ENCODE measurements at regions not wholly inside any gene's neighbourhood (a gene's known extent, or its start where the extent isn't known, plus 50 kb on each side); places are given as distances from the start of the nearest gene placed in this dataset.
"Not testable (repeated sequence)": the region's sequence is repeated elsewhere in the genome, so short reads cannot be mapped to it uniquely, and the experiment has no call there.

DNA sequence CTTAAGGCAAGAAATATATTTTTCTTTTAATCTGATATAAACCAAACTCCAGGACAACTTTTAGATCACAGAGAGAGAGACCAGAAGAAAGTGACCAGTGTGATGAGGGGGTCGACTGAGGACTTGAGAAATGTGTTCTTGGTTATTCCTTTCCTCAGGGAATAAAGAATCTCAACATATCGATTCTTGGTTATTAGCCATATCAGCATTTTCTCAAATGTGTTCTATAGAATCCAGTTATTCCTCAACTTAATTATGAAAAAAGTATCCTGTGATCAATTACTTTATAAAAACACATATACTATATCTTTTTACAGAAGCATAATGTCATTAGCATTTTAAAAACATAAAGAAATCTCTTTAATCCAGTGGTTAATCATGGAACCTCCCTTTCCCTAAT is 222.1 kb upstream of the FAM3C start:
- no peak for DNase-seq

DNA sequence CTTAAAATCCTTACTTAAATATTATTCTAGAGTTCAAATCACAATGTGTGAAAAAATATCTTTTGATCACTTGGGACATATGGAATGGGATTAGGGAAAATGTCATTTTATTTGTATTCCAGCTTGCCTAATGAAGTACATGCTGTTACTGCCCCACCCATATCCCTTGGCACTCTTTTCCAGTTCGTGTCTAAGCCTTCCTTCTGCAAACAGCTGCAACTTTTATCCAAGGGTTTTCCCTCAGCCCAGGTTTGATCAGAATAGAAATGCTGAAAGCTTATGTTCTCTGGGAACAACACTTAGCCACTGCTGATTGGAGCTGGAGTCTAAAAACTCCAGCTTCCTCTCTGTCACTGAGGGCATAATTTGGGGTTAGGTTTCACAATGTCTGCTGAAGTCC is 214.1 kb upstream of the FAM3C start:
- no peak for DNase-seq

DNA sequence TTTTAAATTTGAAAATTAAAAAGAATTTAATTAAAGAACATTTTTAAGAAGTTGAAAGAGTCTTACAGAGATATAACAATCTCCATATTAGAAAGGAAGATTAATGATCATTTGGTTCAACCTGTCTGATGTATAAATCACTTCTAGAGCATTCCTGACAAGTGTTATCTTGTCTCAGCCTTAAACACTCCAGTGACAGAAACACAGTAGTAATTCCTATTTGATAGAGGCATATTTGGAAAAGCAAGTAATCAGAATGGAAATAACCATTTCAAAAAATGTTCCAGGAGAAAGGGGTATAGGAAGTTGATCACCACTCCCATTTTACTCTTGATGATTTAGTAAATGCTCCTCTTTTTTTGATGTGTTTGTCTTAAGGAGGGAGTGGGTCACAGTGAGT is 213.1 kb upstream of the FAM3C start:
- no peak for DNase-seq

DNA sequence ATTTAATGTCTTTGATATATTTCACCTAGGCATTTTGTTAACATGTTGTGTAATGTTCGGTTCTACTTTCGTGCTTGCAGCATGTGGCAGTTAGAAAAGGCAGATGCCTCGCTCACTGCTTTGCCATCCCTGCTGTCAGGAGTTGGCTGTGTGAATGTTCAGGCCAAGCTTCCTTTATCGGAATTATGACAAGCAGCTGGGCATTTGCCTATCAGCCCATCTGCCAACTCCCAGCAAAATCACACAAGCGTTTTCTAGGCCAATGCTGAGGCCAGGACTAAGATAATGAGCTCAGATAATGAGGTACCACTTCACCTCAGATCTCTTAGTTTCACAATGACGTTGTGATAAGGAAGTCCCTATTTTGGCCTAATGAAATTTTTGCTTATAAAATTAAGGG is 212.7 kb upstream of the FAM3C start:
- DNase-seq, result no peak

DNA sequence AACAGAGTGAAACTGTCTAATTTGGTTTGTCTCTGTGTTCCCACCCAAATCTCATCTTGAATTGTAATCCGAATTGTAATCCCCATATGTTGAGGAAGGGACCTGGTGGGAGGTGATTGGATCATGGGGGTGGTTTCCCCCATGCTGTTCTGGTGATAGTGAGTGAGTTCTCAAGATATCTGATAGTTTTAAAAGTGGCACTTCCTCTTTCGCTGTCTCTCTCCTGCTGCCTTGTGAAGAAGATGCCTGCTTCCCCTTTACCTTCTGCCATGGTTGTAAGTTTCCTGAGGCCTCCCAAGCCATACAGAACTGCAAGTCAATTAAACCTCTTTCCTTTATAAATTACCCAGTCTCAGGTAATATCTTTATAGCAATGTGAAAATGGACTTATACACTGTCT is 212.1 kb upstream of the FAM3C start:
- DNase-seq, result not testable (repeated sequence)

DNA sequence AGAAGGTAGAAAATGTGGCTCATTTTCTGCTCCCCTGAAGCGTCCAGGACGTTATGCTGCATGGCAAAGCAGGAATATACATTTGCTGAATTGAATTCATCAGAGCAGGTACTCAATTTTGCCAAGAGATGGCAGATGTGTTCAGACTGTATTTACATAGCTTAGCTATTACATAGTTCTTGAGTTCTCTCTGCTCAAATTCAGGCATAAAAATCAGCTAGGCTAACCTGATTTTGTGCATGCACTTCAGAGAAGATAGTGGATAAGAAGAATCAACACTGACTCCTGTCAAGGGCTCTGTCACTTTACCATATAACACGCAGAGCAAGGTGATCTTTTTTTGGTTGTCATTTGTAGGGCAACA is 209.2 kb upstream of the FAM3C start:
- DNase-seq, result no peak

DNA sequence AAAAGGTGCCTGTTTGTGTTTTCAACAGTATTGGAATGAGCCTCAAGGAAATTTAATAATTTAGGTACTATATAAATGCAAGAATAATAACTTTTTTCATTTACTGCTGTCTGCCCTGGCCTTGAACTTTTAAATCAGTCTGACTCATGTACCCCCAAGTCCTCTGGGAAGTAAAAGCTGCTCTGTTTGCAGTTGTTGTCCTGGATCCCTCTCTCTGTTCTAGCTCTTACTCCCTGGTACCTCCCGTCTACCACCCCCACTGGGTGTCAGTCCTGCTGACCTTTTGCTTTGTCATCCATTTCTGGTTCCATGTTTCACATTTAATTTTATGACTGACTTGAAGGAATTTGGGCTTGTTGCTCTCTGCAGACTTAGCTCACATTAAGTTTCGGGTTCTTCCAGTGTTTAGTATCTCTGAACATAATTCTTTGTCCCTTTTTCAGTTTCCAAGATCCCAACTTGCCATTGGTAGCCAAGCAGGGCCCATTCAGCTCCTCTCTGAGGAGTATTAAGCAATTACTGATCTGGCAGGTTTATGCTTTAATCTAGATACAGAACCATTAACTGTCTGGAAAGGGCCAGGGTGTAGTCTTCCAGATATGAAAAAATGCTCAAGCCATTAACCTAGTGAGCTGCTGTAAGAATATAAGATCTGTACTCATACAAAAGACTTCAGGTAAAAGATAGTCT is 208.7 kb upstream of the FAM3C start:
- no peak for DNase-seq

DNA sequence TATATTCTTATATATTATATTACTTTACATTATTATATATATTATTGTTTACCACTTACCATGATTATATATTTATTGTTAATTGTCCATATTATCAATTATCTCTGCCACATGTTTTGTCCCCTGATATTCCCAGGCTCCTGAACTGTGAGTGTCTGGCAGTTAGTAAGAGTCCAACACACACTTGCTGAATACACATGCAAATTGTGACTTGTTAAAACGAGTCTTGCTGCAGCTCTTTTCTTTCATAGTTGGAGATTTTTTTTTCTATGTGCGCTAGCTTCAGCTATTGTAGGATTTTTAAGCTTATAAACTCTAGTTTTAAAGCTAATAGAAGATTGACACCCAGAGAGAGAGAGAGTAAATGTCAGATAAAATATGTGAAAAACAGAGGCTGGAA is 207.8 kb upstream of the FAM3C start:
- DNase-seq, result no peak

DNA sequence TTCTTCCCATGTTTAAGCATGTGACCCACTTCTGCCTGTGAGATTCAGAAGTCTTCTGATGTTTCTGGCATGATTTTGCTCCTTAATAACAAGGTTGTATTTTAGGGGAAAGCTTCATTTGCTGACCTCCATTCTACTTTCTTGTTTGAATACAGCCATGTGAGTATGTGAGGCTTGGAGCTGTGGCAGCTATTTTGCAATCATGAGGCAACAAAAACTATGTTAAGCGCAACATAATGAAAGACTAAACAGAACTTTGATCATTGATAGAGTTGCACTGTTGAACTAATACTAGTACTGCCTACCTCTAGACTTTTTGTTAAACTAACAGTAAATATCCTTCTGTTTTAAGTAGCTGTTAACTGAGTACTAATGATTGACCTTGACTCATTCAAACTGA is 203.8 kb upstream of the FAM3C start:
- DNase-seq, result no peak

DNA sequence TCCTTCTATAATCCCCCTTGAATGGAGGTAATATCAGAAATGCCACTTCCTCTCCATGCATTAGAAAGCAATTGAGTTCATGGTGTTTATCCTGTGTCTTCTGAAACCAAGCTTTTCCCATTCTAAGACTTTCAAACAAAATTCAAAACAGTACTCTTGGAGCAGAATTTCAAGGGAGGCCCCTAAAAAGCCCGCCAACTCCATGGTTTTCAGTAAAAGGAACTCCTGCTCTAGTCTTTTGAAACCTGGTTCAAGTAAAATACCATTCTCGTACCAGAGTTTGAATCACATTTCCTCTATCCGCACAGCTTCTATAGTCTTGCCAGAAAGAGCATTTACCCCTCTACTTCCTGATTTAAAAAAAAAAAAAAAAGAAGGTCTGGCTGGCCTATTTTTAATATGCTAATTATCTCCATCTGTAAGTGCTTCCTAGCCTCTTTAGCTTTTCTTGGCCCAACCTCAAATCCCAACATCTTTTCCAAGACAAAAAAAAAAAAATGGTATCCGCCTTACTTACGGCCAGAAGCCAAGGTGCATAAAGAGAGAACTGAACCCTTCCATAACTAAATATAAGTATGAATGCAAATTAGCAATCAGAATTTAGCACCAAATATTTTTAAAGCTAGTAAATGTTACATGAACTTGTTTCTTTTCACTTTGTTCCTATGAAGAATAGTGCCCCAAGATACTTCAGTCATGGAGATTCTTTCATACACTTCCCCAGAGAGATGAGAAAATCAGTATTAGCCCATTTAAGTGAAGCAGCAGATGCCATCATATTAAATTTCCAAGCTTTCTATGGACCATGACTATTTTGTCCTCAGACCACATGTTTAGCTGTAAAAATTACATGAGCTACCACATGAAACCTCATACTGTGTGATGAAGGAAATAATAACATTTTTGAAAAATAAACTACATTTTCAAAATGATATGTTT is 199.9 kb upstream of the FAM3C start:
- no peak for DNase-seq

DNA sequence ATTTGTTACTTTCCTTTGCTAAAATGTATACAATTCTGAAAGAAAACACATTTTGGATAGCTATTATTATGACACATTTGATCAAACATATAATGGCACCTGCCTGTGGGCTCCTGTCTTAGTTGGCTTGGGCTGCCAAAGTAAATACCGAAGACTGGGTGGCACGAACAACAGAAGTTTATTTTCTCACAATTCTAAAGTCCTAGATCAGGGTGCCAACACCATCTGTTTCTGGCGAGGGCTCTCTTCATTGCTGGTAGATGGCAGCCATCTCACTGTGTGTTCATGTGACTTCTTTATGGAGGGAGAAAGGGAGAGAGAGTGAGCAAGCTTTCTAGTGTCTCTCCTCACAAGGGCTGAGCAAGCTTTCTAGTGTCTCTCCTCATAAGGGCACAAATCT is 195.8 kb upstream of the FAM3C start:
- no peak for DNase-seq

DNA sequence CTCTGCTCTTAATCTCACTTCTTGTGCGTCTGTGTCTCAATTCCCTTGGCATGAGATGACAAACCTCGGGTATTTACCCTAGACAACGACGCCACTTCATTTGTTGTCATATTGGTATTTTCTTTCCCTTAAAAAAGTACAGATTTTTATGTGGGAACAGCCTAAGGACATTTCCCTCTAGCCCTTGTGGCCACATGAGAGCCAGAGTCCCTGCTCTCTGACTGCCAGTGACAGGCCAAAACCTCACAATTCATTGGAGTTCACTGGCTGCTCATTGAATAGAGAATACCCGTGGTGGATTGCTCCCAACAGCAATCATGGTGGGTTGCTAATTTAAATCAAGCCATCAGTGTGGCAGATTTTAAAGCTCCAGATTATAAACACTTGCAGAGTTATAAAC is 191.3 kb upstream of the FAM3C start:
- no peak for DNase-seq

DNA sequence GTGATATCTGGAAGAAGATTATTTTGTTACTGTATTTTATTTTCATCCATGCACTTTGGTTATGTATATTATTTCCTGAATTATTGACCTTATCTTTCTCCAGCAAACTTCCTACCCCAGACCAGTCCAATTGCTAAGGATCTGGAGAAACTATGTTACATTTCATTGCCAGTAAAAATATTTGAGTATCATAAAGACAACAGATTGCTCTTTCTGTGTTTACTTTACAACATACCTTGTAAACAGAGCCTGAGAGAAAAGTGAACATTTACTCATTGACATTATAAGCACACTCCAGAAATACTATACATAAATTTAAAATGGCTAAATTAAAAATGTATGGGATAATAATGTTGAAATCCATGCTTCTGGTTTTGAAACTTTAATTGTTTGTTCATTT is 186.2 kb upstream of the FAM3C start:
- DNase-seq, result no peak

DNA sequence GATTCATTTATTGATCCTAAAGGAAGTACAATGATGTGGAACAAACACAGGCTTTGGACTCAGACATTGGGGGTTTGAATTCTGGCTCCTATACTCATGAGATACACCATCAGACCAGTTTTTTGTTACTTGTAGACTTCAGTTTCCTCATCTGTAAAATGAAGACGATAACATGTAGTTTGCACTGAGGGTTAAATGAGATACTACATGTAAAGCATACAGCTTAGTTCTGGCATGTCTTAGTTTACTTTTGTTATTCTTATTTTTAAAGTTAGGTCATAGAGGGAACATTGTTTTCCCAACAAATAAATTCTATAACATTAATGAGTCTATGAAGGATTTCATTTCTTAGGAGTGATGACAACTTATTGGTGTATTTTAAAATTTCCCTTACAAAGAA is 183.5 kb upstream of the FAM3C start:
- DNase-seq, result no peak

DNA sequence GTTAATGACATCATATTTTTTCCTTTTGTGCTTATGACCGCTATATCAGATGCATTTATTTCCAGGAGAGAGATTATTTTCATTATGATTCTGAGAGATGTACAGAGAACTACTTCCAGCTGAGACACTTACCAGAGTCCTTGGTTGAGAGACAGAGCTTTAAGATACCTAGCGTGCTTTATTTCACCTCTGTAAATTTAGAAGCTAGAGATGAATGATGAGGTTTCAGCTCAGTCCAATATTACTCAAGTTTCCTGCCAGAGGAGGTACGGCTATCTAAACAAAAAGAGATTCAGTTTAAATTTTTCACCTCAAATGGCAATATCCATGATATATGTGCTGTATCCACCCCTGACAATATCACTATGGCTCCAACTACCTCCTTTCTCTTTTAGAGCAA is 182.6 kb upstream of the FAM3C start:
- DNase-seq, result no peak

DNA sequence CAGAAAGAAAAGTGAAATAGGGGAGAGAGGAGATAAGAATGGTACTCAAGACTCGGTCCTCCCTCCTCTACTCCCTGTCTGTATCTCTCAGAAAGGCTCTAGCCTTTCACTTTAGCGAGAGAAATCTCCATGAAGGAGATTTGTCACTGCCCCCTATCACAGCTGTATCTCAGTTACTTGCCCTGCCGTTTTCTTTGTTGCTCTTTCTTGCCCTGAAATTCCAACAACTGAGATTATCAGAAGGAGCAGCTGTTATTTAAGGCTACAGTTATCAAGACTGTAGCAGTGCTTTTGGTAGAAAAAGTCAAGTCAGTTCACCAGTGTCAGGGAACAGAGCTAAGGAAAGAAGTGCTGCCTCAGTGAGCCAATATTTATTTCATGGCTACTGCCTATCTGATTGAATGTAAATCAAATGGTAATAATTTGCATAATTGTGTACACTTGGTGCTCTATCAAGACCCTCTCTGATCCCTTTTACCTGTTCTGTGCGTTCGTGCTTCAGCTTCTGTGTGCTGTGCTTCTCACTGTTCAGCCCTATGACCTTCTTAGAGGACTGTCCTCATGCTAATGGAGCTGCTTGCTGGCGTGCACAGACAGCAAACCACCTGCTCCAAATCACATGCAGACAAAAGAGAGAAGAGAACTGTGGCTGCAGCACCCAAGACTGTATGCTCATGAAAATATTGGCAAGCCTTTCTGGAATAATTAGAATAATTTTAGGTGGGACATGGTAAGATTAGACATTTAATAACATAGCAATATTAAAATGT is 180.2 kb upstream of the FAM3C start:
- DNase-seq, result no peak

DNA sequence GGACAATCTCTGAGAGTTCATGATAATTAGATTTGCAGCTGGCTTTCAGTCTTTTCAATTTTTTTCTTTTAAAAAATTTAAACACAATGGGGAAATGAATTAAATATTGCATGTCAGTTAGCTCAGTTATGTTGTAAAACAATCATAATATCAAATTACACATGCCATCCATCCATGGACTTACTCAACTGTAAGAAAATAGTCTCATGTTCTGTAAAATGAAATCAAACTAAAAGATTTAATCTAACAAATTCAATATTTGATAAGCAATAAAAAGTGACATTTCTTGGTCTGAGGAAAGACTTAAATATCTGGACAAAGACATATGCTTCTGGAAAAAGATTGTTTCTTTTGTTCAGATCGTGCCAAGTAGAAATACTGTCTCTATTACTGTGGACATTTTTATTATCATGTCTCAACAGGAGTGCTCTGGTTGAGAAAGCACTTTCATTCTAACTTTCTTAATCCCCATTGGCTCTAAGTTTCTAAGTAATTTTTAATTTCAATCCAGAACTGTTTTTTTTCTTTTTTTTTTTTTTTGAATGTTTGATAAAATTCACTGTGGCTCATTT is 179.2 kb upstream of the FAM3C start:
- DNase-seq, result no peak

DNA sequence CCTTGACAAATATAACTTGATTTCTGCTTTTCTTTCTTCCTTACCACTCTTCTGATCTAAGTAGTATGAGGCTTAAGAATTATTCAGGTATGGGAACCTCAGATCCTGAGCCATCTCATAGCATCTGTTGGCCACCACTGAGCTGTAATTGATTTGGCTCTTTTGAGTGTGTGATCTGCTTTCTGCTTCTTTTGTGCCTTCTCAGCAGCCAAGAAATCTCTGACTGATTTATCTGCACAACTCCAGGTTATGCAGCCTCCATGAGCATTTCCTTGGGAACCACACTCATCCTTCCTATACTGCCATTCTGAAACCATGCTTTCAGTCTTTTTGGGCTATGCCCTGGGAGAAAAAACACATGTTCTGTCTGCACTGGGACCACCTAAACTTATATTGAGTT is 178.0 kb upstream of the FAM3C start:
- DNase-seq, result no peak

DNA sequence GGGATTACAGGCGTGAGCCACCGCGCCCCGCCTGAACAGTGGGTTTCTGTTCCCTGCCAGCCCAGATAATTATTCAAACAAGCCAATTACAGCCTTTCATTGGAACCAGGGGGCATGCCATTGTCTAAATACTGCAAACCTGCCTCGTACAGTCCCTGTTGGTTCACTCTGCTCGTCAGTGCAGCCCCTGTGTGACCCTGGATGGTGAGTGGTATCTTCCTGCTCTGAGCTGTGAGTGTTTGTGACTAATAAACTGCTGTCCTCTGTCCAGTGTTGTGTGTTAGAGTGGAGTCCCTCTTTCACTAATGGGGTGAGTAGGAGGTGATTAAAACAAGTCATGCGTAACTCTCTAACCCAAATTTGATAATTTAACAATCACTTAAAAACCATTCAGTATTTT is 176.5 kb upstream of the FAM3C start:
- no peak for DNase-seq

DNA sequence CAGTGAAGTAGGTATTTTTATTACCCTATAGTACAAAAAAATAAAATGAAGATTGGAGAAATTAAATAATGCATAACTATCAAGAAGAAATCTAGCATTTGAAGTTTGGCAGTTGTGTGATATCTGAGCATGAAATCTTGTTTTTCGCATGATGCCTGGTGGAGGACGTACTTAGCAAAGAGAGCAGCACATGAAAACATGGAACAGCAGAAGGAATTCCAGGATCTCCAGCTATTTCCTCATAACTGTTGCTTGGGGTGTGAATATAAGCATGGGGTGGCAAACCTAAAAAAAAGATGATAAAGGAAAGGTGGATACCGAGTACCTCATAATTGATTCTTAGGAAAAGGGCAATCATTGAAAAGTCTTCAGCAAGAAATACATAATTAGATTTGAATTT is 174.3 kb upstream of the FAM3C start:
- no peak for DNase-seq

DNA sequence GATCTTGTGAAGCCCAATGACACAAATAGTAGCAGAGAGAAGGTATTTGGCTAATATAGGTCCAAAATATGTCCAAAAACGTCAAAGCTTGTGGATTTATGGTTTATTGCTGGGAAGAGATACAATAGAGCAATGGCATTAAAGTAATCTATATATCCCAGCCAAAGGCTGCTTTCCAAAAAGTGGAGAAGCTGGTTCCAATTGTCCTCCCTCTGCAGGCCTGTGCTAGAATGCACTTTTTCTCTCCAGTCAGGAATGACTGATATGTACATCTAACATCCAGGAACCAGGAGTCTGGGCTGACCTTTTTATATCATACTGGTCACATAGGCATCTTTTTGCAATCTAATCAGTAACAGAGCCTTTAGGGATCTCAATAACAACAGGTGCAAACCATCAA is 167.1 kb upstream of the FAM3C start:
- no peak for DNase-seq

DNA sequence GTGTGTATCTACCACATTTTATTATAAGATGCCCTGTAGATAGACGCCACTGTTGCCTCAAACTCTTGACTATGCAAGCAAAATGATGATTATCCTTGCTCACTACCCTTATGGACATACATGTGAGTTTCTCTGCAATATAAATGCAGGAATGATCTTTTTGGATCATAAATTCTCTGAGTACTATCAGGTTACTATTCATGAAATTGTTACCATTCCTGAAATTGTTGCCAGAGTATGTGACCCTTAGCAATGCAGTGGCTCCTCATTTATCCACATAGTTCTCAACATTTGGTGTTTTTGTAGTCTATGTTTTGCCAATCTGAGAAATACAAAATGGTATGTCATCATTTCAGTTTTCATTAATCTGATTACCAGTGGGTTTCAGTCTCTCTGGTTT is 166.2 kb upstream of the FAM3C start:
- DNase-seq, result no peak

DNA sequence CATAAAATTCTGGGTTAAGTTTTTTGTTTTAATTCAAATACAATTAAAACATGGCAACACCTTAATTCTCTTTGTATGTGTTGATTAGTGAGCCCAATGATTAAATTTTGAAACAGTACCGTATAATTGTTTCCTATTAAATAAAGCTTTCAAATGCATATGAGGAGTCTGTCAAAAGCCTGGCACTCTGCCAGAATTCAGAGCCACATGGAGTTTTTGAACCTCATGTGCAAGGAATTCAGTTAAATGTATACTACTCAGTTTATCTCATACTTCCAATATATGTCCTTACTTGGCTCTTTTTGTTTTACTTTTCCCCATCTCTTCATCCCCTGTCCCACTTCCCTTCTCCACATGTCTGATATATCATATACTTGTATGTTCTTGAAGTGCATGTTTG is 165.6 kb upstream of the FAM3C start:
- no peak for DNase-seq

Data from NCI-H187 (cell line).